SKM-1 (cell line): ENCODE measurements at regions not wholly inside any gene's neighbourhood (a gene's known extent, or its start where the extent isn't known, plus 50 kb on each side); places are given as distances from the start of the nearest gene placed in this dataset.

Experiments used
- DNase-seq: peaks from one replicate; lab custom pipeline; 2025; ENCODE audit not compliant: unreplicated experiment; lab: John Stamatoyannopoulos, UW

- no peak for DNase-seq
Measured at GRCh38 chr1:10848109-10848684, 51.8 kb upstream of the CASZ1 start.

- no peak for DNase-seq
Measured at GRCh38 chr1:10850026-10850425, 53.6 kb upstream of the CASZ1 start.

- DNase-seq: no peak
Measured at GRCh38 chr1:10851024-10852013, 54.9 kb upstream of the CASZ1 start.

- no peak for DNase-seq
Measured at GRCh38 chr1:10852018-10852417, 55.6 kb upstream of the CASZ1 start.

- no peak for DNase-seq
Measured at GRCh38 chr1:10852486-10852885, 56.0 kb upstream of the CASZ1 start.

GRCh38 chr1:10852998-10853520 is 56.6 kb upstream of the CASZ1 start:
- no peak for DNase-seq

DNA sequence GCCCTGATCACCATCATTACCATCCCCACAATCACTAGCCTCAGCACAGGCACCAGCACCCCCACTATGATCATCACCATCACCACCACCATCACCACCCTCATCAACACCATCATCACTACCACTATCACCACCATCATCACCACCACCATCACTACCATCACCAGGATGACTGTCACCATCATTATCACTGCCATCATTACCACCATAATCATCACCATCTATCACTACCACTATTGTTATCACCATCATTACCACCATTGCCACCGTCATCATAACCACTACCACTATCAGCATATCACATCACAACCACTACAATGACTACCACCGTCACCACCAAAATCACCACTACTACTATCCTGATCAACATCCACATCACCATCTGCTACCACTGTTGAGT is 57.3 kb upstream of the CASZ1 start:
- no peak for DNase-seq

- DNase-seq: no peak
Measured at GRCh38 chr1:10854856-10855459, 58.5 kb upstream of the CASZ1 start.

DNA sequence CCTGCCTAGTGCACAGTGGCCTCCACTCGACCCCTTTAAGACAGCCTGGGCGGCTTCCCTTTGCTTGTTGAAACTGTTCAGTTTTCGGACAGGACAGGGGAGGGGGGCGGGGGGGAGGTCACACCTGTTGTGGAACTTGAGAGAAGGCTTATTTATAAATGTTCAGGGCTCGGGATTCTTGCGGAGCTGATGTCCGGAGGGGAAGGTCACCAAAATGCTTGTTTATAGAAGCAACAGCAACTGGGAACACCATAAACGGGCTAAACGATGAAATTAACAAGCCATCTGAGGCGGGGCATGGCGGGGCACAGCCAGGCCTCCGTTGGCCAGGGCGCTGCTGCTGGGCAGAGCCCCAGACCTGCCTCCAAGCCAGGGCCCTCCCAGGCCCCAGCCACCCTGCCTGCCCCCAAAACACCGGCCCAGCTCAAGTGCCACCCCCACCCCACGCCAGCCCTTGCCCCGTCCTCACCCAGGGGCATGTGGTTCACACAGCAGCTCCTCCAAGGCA is 59.8 kb upstream of the CASZ1 start:
- no peak for DNase-seq

DNA sequence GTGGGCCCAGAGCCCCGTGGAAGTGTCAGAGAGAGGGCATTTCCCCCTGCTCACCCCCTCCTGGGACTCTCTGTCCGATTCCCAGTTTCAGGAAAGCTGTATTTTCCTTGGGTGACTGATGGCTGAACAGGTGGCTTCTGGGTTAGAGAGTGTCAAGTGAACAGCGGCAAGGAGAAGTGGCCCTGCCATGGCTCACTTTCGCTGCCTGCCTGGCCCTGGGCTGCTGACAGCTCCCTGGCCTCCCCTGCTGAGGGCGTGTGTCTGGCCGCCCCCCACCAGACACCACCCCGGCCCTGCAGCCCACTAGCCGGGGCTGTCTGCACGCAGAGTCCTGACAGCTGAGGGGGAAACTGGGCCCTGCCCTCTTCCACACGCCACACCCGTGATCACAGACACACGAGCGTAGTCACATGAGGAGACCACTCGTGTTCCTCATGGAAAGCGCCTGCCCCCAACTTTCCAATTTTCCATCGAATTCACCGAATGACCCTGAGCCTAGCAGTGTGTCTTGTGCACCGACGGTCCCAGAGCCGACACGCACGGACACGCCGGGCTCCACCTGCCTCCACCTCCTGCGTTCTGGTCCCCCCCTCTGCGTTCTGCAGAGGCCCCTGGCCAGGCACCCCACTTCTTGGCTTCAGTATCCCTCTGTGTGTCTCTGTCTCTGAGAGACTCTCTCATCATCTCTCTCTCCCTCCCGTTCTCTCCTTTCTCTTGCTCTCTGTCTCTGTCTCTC is 60.6 kb upstream of the CASZ1 start:
- no peak for DNase-seq

GRCh38 chr1:10857687-10858086 is 61.2 kb upstream of the CASZ1 start:
- no peak for DNase-seq

DNA sequence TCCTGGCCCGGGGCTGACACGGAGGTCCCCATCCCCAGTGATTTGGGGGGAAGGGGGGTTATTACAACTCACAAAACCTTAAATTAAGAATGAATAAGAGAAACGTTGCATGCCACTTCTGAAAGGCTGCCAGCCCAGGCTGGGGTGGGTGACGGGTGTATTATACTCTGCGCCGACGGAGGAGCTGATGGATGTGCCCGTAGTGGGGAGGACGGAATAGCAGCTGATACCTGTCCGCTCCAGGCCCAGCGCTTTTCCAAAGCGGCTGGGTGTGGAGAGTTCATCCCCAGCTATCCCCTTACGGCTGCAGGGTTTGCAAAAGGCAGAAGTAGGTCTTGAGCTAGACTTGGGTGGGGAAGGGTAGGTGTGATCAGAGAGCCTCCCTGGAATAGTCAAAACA is 63.8 kb upstream of the CASZ1 start:
- no peak for DNase-seq

- no peak for DNase-seq
Measured at GRCh38 chr1:10860682-10861081, 64.2 kb upstream of the CASZ1 start.

GRCh38 chr1:10861822-10862221 is 65.4 kb upstream of the CASZ1 start:
- no peak for DNase-seq

GRCh38 chr1:10862743-10863335 is 66.4 kb upstream of the CASZ1 start:
- DNase-seq: no peak

DNA sequence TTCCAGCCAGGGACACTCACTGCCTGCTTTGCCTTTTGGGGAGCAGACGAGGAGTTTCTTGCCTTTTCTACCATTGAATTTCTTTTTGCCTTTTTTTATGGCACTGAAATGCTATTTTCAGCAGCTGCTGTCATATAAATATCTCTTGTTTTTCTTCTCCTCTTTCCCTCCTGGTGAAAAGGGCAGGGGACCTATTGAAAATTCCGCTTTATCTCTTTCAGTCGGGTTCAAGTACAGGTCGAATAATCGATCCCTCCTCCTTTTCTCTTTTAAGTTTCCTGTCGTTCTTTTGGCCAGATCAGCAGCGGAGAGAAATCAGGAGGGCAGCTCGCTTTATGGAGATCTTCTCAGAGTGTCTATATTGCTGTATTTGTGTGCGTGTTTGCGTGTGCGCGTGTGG is 67.4 kb upstream of the CASZ1 start:
- DNase-seq: no peak

DNA sequence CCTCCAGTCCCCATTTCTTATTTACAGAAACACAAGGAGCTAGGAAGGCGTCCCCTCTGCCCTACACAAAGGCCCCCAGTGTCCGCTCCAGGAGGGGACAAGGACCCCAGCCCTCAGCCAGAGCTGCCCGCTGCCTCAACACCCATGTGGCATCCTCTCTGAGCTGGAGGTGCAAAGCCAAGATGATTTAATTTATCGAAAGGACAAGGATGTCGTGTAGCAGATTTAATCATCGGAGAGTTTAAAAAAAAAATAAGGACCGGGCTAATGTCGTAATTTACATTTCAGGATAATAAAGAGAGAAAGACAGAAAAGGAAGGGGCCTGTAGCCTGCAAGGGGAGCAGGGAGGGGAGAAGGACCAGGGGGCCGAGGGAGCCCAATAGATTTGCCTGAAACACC is 68.3 kb upstream of the CASZ1 start:
- no peak for DNase-seq

DNA sequence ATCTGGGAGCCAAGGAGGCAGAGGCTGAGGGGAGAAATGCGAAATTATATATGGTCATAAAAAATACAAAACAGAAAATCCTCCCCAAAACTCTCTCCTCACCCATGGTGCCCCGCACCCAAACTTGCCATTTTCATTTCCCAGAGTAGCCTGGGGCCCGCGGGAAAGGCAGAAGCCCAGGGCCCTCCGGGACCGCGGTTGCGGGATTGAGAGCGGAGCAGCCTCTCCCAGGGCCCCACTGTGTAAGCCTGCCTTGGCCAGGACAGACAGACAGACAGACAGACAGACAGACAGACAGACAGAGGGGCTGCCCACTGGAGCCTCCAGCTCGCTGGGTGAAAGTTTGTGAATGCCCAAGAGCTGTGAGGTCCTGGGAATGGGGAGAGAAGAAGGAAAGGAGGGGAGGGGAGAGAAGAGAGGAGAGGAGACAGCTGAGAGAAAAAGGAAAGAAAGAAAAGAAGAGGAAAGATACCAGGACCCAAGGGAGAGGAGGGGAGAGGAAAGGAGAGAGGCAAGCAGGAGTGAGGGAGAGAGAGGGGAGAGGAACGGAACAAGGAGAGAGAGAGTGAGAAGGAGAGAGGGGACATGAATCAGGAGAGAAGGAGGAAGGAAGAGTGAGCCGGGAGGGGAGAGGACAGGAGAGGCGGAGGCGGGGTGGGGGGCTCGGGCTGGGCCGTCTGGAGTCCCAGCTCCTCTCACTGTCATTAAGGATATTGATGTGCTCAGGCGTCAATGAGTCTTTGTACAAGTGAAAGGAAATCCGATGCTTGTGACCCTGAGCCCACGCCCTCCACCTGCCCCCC is 69.3 kb upstream of the CASZ1 start:
- DNase-seq: no peak

- no peak for DNase-seq
Measured at GRCh38 chr1:10866321-10867093, 70.1 kb upstream of the CASZ1 start.
